ENCODE measurements at regions not wholly inside any gene's neighbourhood (a gene's known extent, or its start where the extent isn't known, plus 50 kb on each side); places are given as distances from the start of the nearest gene placed in this dataset.
"Not testable (repeated sequence)": the region's sequence is repeated elsewhere in the genome, so short reads cannot be mapped to it uniquely, and the experiment has no call there.

DNA sequence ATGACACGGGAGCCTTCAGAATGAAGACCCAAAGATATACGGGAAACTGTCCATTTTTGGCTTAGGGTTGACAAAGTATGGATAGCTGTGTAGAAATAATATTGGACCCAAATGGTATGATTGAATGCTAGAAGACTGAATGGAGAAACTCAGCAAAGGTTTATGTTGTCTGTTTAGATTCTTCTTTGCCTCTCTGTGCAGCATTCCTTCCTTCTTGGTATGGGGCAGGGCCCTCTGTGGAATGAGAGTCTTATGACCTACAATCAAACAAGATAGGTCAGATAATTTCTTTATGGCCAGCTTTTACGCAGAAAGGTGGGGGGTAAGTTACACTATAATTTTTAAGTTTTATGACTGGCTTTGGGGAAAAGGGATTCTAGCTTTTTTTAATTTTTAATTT is 124.3 kb downstream of the PCDH10 start:
- H3K4me3 ChIP-seq (ENCODE audit: low read depth, low read length) = no peak overlapping the region
- no peak for DNase-seq (ENCODE audit: low read depth)
- TF ChIP-seq, protein P1, sequence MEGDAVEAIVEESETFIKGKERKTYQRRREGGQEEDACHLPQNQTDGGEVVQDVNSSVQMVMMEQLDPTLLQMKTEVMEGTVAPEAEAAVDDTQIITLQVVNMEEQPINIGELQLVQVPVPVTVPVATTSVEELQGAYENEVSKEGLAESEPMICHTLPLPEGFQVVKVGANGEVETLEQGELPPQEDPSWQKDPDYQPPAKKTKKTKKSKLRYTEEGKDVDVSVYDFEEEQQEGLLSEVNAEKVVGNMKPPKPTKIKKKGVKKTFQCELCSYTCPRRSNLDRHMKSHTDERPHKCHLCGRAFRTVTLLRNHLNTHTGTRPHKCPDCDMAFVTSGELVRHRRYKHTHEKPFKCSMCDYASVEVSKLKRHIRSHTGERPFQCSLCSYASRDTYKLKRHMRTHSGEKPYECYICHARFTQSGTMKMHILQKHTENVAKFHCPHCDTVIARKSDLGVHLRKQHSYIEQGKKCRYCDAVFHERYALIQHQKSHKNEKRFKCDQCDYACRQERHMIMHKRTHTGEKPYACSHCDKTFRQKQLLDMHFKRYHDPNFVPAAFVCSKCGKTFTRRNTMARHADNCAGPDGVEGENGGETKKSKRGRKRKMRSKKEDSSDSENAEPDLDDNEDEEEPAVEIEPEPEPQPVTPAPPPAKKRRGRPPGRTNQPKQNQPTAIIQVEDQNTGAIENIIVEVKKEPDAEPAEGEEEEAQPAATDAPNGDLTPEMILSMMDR (IDR thresholded peaks at IDR 0.05; ENCODE audit: low read depth, low read length, missing control alignments) = no peak

DNA sequence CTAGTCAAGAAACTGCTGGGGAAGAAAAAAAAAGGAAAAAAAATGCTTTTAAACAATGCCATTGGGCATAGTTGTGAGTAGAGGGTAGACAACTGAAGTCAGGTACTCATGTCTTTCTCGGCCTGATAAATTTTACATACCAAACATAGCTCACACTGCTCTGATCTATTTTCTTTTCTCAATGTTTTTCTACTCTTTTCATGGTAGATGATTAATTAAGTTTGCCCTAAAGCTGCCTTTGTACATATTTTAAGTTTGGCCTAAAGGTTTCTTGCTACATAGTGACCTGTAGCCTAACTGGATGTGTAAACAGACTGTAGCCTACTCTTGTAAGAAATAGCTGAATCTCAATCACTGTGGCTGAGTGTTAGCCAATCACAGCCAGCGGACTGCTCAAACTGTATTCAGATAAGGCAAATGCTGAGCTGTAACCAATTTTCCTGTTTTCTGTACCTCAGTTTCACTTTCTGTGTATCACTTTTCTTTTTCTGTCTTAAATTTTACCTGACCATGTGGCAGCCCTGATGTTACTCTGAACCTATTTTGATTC is 121.0 kb downstream of the PCDH10 start:
- no peak overlapping the region for H3K4me3 ChIP-seq (ENCODE audit: low read depth, low read length)
- TF ChIP-seq, protein P1 (IDR thresholded peaks at IDR 0.05; ENCODE audit: low read depth, low read length, missing control alignments) = no peak
- DNase-seq (ENCODE audit: low read depth) = no peak

DNA sequence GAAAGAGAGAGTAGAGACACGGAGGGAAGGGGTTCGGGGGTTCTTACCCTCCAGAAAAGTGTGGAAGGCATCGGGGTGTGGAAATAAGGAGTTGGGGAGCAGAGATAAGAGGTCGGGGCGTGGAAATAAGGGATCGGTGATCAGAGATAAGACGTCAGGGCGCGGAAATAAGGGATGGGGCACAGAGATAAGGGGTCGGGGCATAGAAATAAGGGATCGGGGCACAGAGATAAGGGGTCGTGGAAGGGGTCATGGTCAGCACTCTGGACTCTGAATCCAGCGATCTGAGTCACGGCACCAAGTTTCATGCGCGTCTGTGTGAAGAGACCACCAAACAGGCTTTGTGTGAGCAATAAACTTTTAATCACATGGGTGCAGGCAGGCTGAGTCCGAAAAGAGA is 119.1 kb downstream of the PCDH10 start:
- H3K4me3 ChIP-seq (ENCODE audit: low read depth, low read length) = no peak overlapping the region
- TF ChIP-seq, protein P1 (IDR thresholded peaks at IDR 0.05; ENCODE audit: low read depth, low read length, missing control alignments) = no peak
- no peak for DNase-seq (ENCODE audit: low read depth)

DNA sequence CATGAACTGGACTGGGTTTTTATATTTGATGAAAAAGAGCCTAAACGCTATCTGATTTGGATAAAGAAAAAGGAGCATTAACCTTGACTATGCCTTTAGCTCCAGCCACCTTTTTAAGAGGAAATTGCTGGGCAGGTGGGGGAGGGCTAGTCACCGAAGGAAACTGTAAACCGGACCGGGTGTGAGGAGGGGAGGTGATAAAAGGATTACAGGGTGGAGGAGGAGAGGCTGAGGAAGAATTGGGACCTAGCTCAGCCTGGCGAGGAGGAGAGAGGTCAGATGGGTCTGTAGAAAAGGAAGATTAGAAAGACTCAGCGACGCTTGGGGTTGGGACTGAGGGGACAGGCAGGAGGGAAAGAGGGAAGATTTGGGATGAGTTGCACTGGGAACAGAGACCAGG is 118.4 kb downstream of the PCDH10 start:
- not testable (repeated sequence) for H3K4me3 ChIP-seq (ENCODE audit: low read depth, low read length); DNase-seq (ENCODE audit: low read depth)

DNA sequence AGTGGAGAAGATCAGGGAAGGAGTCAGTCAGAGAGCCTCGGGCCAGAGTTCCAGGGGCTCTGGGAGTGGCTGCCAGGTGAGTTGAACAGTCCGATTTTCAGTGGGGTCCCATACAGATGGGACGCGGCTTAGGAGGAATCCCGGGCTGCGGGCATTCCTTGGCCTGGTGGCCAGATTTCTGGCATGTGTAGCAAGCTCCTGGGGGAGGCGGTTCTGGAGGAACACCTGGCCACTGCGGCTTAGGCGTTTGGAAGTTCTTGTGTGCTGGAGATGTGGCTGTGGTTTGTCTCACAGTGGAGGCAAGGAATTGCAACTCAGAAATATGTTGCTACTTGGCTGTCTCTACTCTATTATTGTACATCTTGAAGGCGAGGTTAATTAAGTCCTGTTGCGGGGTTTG is 117.9 kb downstream of the PCDH10 start:
- not testable (repeated sequence) for DNase-seq (ENCODE audit: low read depth); H3K4me3 ChIP-seq (ENCODE audit: low read depth, low read length)

DNA sequence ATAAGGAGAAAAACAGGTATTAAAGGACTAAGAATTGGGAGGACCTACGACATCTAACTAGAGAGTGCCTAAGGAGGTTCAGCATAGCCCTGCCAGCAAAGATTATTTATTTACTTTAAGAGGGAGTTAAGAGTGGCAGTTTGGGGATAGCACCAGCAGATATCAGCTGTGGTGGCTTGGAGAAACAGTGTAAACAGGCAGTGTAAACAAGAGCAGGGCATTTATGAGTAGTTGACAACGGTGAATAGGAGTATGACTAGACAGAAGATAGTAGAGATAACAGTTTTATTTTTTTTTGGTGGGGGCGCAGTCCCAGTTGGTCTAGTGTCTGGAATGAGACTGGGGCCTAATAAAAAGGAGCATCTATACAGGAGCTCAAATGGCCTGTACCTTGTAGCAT is 115.2 kb downstream of the PCDH10 start:
- not testable (repeated sequence) for DNase-seq (ENCODE audit: low read depth); H3K4me3 ChIP-seq (ENCODE audit: low read depth, low read length)

DNA sequence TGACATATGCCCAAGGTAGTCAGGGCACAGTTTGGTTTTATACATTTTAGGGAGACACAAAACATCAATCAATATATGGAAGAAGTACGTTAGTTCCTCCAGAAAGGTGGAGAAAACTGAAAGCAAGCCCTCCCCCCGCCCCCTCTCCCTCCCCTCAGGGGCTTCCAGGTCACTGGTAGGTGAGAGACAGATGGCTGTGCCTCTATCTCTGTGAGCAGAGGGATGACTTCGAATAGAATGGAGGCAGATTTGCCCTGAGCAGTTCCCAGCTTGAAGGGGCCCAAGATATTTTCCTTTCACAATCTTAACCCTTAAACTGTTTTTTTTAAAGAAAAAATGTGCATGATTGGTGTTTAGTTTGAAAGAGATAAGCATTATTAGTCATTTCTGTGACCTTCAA is 114.0 kb downstream of the PCDH10 start:
- no peak overlapping the region for H3K4me3 ChIP-seq (ENCODE audit: low read depth, low read length)
- TF ChIP-seq, protein P1 (IDR thresholded peaks at IDR 0.05; ENCODE audit: low read depth, low read length, missing control alignments) = no peak
- DNase-seq (ENCODE audit: low read depth) = no peak

DNA sequence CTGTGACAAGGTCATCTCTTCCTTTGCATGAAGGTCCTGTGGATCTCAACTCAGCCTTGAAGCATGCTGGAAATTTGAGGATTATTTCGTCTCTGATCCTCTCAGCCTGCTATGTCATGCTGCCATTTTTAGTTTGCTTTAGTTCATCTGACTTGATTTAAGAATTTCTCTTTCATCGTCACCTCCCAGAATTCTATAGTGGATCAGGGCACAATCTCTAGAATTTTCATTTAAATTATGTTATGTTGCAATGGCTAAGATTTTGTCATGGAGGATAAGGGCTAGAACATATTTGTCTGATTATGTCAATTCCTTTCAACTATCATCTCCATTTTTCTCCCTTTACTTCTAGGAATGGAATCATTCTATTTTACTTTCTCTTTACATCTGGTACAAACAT is 98.8 kb downstream of the PCDH10 start:
- no peak overlapping the region for H3K4me3 ChIP-seq (ENCODE audit: low read depth, low read length)
- TF ChIP-seq, protein P1 (IDR thresholded peaks at IDR 0.05; ENCODE audit: low read depth, low read length, missing control alignments) = no peak
- DNase-seq (ENCODE audit: low read depth) = no peak

DNA sequence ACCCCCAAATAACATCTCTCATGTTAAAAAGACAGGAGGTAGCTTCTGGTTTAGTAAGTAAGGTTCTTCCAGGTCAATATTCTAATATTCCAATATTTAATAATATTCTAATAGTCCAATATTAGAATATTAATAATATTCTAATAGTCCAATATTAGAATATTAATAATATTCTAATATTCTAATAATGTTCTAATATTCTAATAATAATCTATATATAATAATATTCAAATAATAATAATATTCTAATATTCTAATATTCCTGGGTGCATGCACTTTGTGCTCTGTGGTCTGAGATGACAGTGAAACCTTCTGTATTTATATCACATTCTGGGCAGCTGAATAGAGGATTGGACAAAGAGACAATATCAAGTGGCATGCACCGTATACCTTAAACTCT is 96.1 kb downstream of the PCDH10 start:
- TF ChIP-seq, protein P1 (IDR thresholded peaks at IDR 0.05; ENCODE audit: low read depth, low read length, missing control alignments) = no peak
- no peak overlapping the region for H3K4me3 ChIP-seq (ENCODE audit: low read depth, low read length)
- no peak for DNase-seq (ENCODE audit: low read depth)
